NCI-H1092 (cell line): ENCODE measurements at regions not wholly inside any gene's neighbourhood (a gene's known extent, or its start where the extent isn't known, plus 50 kb on each side); places are given as distances from the start of the nearest gene placed in this dataset.
"Not testable (repeated sequence)": the region's sequence is repeated elsewhere in the genome, so short reads cannot be mapped to it uniquely, and the experiment has no call there.

Experiments used
- DNase-seq: peaks from one replicate; lab custom pipeline; 2025; lab: John Stamatoyannopoulos, UW

GRCh38 chr17:56690441-56691291 lies 97.2 kb downstream of the NOG start:
- DNase-seq: peak; percentile 13

DNA sequence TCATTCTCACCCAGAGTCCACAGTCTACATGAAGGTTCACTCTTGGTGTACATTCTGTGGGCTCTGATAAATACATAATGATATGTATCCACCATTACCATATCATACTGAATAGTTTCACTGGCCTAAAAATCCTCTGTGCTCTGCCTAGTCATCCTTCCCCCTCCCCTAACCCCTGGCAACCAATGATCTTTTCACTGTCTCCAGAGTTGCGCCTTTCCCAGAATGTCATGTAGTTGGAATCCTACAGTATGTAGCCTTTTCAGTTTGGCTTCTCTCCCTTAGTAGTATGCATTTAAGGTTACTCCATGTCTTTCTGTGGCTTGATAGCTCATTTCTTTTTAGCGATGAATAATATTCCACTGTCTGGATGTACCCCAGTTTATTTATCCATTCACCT lies 101.3 kb downstream of the NOG start:
- DNase-seq: no peak

GRCh38 chr17:56697190-56697589 lies 103.7 kb downstream of the NOG start:
- DNase-seq: no peak

GRCh38 chr17:56699186-56699894 lies 105.8 kb downstream of the NOG start:
- no peak for DNase-seq

DNA sequence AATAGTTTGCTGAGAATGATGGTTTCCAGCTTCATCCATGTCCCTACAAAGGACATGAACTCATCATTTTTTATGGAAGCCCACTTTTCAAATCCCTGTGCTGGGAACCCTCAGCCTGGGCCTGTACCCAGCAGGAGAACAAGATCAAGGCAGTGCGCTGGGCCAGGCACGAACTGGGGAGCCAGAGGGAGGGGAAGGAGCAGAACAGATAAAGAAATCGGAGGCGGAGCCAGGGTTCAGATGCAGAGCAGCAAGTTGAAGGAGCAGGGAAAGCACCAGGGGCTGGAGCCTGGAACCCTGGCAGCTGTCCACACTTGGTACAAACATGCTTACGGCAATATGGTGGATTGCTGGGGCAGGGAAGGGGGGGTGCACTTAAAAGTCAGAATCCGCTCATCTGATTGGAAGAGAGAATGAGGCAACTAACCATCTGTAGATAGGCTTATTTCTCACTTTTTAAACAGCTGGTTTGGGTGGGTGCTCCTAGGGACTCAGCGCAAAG lies 107.5 kb downstream of the NOG start:
- no peak for DNase-seq

- no peak for DNase-seq
Observed at GRCh38 chr17:56707312-56708219, 114.1 kb downstream of the NOG start.

DNA sequence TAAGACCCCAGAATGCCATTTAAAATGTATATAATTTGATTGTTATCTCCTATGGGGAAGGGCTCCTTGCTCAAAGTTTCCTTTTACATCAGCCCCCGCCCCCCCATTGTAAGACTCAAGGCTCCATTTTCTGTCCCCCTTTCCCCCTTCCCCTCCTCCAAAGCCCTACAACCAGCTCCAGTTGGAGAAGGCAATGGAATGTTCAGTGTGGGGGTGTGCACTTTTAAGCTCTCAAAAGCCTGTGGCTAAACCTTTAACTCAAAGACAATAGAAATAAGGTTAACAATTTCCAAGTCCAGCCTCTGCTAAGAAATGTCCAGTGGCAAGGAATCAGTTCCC lies 114.7 kb downstream of the NOG start:
- no peak for DNase-seq

DNA sequence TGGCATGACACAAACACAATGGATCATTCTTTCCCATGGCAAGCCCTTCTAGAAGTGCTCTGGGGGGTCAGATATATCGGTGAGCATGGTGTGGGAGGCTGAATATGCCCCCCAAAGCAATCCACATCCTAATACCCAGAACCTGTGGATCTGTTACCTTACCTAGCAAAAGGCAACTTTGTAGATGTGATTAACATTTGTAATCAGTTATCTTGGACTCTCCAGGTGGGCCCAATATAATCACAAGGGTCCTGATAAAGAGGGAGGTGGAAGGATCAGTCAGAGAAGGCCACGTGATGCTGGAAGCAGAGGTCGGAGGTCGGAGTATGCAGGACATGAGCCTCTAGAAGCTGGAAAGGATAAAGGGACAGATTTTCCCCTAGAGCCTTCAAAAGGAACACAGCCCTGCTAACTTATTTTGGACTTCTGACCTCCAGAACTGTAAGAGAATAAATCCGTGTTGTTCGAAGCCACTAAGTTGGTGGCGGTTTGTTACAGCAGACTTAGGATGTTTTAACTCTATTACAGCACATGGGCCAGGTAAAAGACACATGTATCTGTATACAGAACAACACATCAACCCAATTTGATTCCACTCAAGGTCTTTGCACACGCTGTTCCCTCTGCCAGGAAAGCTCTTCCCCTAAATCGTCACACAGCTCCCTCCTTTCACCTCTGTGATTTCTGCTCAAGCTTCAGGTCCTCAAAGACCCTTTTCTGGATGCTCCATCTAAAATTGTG lies 115.3 kb downstream of the NOG start:
- DNase-seq: no peak

- no peak for DNase-seq
Observed at GRCh38 chr17:56710986-56711385, 117.5 kb downstream of the NOG start.

DNA sequence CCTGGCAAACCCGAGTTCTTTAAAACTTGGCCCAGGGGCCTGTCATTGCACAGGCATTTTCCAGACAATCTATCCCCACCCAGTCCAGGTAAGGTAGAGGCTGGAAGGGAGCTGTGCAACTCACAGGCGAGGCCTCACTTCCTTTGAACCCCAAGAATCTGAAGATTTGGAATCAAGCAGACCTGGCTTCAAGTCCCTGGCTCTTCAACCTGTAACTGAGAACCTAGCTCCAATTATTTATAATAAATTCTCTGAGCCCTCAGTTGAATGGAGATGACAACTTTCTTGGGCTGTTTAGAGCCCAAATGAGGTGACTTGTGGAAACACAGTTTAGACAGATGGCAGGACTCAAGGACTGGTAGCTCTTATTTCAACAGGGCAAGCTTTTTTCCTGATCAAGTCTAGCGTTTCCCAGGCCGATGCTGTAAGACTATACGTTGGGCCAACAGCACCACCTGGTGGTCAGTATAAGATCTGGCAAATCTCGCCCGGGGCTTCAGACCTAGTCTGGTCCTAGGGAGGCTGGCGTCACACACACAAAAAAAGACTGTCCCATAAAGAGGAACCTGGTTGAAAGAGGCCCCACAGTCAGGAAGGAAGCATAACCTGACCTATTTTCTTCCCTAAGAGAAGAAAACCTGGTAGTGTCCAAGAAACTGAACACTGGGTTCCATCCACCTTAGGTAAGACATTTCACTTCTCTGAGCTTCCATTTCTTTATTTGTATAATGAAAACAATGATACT lies 117.9 kb downstream of the C17orf67 start:
- DNase-seq: peak; percentile 74

- no peak for DNase-seq
Observed at GRCh38 chr17:56717471-56717870, 116.2 kb downstream of the C17orf67 start.

DNA sequence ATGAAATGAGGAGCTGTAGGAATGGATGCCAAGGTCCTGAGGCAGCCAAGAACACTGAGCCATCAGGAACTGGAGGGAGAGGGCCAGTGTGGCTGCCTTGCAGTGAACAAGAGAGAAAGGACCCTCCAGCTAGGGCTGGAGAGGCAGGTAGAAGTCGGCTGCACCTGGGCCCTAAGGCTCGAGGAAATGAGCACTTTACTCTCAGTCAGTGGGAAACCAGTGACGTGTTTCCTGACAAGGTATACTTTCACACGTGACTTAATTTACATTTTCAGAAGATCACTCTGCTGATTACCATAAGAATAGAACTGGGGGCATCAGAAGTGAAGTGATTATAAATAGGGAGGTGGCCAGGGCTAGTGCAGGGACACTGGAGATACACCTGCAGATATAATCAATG lies 115.2 kb downstream of the C17orf67 start:
- no peak for DNase-seq

DNA sequence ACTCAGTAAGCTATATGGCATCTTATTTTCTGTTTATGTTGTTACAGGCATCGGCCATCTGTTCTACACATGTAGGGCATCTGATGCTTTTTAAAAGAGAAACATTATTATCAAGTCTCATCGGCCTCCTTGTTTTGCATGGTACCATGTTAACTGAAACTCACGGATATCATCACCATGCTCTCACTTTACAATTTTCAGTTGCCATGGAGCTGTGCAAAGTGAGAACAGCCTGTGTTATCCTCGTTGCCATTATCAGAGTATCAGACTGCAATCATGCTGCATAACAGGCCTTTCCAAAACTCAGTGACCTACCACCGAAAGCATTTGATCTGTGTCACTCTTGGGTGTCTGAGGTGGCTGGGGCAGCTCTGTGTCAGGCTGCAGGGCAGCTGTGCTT lies 110.3 kb downstream of the C17orf67 start:
- DNase-seq: no peak

DNA sequence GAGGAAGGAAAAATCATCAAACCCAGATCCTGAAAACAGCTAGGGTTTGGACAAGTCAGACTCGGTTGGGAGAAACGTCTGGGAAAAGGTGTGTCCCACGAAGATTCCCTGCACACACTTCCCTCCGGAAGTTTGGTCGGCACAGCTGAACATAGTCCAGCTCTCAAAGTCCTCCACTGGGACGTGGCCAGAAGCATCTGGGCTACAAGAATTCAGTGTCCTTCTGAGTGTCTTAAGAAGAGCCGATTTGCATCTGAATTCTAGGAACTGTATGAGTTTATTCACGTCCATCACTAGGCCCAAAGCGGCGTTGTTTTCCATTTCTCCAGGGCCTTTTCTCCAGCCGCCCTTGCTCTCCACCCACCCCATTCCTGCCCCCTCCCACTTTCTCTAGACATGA lies 109.1 kb downstream of the C17orf67 start:
- no peak for DNase-seq

- no peak for DNase-seq
Observed at GRCh38 chr17:56725144-56725543, 108.6 kb downstream of the C17orf67 start.

- no peak for DNase-seq
Observed at GRCh38 chr17:56727876-56728617, 105.7 kb downstream of the C17orf67 start.

DNA sequence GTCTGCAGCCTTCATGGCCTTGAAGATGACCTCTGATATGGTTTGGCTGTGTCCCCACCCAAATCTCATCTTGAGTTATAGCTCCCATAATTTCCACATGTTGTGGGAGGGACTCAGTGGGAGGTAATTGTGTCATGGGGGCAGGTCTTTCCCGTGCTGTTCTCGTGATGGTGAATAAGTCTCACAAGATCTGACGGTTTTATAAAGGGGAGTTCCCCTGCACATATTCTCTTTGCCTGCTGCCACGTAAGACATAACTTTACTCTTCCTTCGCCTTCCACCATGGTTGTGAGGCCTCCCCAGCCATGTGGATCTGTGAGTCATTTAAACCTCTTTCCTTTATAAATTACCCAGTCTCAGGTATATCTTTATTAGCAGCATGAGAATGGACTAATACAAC lies 102.6 kb downstream of the C17orf67 start:
- DNase-seq: not testable (repeated sequence)

GRCh38 chr17:56733833-56734232 lies 99.9 kb downstream of the C17orf67 start:
- no peak for DNase-seq

DNA sequence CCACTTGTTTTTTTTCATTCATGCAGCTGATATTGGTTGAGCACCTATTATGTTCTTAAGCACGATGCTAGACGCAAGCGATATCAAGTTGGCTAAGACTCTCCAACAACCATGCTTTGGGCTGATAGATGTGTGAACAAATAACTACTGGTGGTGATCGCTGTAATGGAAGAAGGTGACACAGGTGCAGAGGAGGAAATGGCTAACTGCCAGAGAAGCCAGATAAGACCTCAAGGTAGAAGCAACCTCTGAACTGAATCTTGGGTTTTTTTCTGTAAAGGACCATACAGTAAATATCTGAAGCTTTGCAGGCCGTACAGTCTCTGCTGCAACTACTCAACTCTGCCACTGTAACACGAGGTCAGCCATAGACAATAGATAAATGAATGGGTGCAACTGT lies 97.9 kb downstream of the C17orf67 start:
- DNase-seq: no peak
